ENCODE measurements at regions not wholly inside any gene's neighbourhood (a gene's known extent, or its start where the extent isn't known, plus 50 kb on each side); places are given as distances from the start of the nearest gene placed in this dataset.
"Not testable (repeated sequence)": the region's sequence is repeated elsewhere in the genome, so short reads cannot be mapped to it uniquely, and the experiment has no call there.

DNA sequence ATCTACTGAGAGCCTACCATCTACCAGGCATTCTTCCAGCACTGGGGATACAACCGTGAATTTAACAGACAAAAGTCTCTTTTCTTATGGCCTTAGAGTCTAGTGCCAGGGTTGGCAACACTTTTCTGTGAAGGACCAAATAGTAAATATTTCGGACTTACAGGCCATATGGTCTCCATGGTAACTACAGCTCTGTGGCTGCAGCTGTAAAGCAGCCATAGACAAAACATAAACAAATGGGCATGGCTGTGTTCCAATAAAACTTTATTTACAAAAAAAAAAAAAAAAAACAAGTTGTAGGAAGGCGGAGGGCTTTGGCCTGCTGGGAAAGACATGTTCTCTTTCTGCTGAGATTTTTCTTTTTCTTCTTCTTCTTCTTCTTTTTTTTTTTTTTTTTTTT is 98.7 kb downstream of the ABCC12 start:
- no peak for DNase-seq (ENCODE audit: low read depth in 4 of 4, low spot score in 1 of 4)

DNA sequence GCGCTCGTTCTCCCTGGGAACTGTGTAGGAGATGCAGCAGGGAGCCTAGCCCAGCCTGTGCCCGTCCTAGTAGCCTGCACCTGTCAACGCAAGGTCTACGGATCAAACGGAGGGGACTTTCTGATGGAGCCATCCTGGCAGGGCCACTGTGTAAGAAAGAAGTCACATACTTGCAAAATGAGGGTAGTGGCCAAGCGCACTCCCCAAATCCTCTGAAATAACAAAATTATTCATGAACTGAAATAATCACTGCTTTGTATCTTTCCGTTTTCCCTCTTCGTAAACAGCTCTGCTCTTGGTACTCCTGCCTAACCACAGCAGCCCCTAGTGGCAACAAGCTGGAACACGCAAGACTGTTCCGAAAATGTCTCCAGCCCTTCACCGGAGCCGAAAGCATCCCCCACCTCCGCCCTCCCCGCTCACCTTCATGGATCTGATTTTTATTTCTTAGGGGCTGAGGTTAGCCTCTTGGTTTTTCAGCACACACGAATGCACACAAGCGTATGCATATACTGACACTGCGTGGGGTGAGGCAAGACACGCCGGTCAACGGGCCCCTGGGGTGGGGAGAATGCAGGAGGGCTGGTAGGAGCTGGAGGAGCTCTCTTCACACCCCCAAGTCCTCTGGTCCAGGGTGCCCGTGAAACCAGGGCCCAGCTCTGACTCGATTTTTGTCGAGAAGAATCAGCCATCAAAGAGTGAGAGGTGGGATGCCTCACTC is 100.8 kb downstream of the ABCC12 start:
- DNase-seq (ENCODE audit: low read depth in 4 of 4, low spot score in 1 of 4), result peak in 1 of 4 experiments; percentile 4

DNA sequence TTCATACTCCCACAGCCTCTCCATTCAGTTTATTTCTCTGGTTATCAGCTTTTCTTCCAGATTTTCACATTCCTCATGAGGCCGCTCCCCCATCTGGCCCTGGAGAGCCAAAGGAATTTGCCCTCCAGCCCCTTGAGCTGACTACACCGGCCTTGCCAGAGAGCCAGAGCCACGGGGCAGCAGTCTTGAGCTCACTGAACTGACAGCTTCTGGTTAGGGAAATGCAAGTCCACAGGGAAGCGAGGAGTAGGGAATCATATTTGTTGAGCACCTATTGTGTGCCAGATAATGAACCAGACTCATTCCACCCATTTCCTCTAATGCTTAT is 102.4 kb downstream of the ABCC12 start:
- no peak for DNase-seq (ENCODE audit: low read depth in 4 of 4, low spot score in 1 of 4)

DNA sequence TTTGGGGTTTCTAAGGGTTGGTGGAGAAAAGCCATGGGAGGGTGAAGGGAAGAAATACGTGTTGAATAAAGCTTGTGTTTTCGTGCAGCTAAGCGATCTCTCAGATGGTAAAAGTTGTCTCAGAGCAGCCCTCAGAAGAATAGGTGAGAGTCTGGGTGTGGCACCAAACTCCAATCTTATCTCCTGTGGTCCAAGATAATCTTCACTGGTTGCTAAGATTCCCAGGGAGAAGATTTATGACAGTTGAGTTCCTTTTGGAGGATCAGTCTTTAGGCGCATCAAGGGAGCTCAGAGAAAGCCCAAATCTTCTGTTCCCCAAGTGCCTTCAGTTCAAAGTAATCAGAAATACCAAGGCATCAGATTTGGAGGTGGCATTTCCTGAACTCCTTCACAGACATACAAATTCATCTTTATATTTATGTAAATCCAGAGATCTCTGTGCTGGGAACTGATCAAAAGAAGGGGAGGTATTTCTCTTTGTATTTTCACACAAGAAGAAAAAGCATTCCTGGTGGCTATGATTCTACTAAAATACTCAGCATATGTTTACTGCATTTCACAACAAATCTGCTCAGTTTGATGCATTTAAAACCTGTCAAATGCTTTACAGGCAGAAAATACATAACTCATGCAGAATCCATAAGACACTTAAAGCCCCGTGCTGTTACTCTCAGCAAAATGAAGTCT is 102.9 kb downstream of the ABCC12 start:
- no peak for DNase-seq (ENCODE audit: low read depth in 4 of 4, low spot score in 1 of 4)

GRCh38 chr16:48050871-48051270 is 104.9 kb downstream of the ABCC12 start:
- DNase-seq (ENCODE audit: low read depth in 4 of 4, low spot score in 1 of 4), result no peak

DNA sequence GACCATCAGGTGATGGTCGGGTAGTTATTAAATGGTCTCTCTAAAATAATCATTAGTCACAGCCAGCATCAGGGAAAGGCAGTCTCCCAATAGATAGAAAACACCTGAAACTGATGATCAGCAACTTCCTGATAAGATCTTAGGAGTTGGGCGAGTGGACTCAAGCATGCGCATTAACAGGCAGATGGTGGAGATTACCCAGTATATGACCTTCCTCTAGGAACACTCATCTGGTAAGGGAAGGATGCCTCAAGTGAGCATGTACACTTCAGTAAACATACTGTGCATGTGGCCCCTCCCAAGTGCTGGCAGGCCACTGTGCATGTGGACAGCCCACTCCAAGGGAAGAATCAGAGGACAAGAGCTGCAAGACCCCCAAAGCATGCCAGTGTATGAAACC is 105.9 kb downstream of the ABCC12 start:
- no peak for DNase-seq (ENCODE audit: low read depth in 4 of 4, low spot score in 1 of 4)

DNA sequence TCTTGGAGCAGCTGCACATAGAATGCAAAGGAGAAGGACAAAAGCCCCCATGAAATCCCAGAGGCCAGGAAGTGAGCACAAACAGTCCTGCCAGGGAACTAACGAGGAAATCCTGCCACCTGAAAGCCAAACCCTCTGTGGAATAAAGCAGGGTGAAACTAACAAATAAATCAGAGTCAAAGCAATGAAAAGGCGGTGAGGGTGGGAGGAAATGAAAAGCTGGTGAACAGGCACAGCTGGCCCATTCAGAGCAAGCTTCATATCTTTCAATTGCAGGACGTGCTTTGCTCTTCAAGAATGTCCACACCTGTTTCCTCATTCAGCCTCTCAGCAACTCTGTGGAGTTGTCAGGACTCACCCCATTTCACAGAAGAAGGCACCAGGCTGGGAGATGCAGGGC is 108.1 kb downstream of the ABCC12 start:
- DNase-seq (ENCODE audit: low read depth in 4 of 4, low spot score in 1 of 4), result no peak

GRCh38 chr16:48047241-48047640 is 108.6 kb downstream of the ABCC12 start:
- no peak for DNase-seq (ENCODE audit: low read depth in 4 of 4, low spot score in 1 of 4)

- DNase-seq (ENCODE audit: low read depth in 4 of 4, low spot score in 1 of 4), result no peak
Observed at GRCh38 chr16:48044117-48044516, 111.7 kb downstream of the ABCC12 start.

DNA sequence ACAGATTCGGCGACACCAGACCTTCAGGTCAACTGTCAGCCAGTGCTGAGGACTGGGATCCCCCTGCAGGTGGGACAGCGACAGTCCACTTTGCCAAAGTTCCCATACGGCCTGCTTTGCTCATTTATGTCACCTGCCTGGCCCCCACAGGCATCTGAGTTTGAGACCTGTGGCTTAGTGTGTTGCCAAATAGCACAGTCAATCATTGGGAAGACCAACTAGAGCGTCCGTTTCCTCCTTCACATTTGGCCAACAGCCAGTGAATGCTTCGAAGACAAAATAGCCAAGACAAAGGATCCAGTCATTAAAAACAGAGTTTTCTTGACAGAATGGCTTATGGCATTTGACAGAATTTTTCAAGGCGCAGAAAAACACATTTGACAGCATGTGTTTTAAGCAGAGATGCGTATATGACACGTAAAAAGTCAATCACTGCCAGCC is 113.8 kb downstream of the ABCC12 start:
- no peak for DNase-seq (ENCODE audit: low read depth in 4 of 4, low spot score in 1 of 4)

- no peak for DNase-seq (ENCODE audit: low read depth in 4 of 4, low spot score in 1 of 4)
Observed at GRCh38 chr16:48035142-48035541, 120.7 kb downstream of the ABCC12 start.

- no peak for DNase-seq (ENCODE audit: low read depth in 4 of 4, low spot score in 1 of 4)
Observed at GRCh38 chr16:48030926-48031325, 124.9 kb downstream of the ABCC12 start.

DNA sequence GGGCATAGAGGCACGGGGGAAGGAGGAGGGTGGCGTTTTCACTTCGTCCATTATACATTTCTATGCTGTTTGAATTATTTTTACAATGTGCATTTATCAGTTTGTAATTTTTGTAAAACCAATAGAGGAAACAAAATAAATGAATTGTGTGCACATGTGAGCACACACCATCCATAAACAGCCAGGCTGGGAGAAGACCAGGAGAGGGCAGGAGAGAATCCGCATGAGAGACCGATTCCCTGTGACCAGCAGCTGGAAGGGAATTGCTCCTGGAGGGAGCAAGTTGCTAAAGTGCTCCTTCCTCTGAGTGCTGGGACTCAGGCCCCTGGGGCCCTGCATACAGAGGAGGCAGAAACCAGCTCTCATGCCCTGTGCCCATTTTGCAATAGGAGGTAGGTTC is 126.0 kb downstream of the ABCC12 start:
- no peak for DNase-seq (ENCODE audit: low read depth in 4 of 4, low spot score in 1 of 4)

DNA sequence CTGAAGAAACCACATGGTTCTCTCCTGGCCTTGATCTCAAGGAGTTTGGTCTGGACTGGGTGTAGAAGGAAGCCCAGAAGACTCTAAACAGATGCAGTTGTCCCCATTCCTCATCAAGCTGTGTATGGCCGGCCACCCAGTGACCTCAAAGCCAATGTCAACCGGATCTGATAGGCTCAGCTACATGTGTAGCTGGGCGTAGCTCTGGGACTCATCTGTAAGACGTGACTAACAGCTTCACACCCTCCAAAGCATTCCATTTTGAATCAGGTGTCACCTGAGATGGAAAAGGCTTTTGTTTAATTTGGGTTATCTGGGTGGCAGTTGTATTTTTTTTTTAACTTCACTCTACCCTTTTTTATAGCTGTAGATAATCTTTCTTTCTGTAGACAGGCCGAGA is 130.4 kb downstream of the ABCC12 start:
- DNase-seq (ENCODE audit: low read depth in 4 of 4, low spot score in 1 of 4), result no peak

- no peak for DNase-seq (ENCODE audit: low read depth in 4 of 4, low spot score in 1 of 4)
Observed at GRCh38 chr16:48024042-48024441, 131.8 kb downstream of the ABCC12 start.

DNA sequence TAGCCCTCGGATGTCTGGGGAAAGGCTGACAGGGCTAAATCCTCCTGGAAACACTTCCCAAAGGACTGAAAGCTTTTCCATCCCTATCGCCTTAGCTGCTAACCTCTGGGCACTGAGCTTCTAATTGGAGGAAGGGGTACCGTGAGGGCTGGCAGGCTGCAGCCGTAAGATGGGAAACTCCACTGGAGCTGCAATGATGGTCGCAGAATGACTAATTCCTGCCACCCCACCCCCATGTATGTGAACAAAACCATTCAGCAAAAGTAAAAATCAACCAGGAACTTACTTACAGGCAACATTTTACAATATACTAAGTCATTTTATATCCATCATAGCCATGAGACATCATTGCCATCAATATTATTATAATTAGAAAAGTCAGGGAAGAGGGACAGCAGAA is 133.3 kb downstream of the ABCC12 start:
- DNase-seq (ENCODE audit: low read depth in 4 of 4, low spot score in 1 of 4), result no peak

- DNase-seq (ENCODE audit: low read depth in 4 of 4, low spot score in 1 of 4), result not testable (repeated sequence)
Observed at GRCh38 chr16:48020617-48021016, 135.2 kb downstream of the ABCC12 start.

DNA sequence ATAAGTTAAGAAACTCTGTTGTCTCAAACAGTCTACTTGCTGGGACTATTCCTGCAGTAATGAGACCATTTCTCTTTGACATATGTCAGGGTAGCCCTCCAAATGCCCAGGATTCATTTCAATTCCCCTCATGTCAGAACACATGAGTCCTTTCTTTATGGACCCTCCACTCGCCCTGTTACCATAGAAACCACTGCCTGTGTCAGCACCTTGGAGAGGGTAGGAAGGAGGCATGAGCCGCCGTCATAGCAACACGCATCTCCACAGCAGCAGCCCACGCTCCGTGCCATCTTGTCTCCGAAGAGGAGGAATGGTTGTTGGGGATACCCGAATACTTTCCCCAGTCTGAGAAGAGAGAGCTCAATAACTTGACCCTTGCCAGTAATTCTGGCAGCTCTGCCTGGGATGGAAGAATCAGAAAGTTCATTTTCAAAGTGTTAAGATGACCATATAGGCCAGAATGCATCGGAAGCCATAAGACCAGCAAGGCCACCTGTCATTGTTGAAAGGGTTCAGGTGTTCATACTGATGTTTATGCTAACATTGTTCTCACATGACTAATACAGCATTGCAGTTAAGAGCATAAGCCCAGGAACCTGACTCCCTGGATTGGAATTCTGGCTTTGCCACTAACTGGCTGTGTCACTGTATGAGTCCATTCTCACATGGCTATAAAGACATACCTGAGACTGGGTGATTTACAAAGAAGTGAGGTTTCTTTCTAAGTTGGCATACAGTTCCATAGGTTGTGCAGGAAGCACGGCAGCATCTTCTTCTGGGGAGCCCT is 141.3 kb downstream of the ABCC12 start:
- DNase-seq (ENCODE audit: low read depth in 4 of 4, low spot score in 1 of 4), result no peak

DNA sequence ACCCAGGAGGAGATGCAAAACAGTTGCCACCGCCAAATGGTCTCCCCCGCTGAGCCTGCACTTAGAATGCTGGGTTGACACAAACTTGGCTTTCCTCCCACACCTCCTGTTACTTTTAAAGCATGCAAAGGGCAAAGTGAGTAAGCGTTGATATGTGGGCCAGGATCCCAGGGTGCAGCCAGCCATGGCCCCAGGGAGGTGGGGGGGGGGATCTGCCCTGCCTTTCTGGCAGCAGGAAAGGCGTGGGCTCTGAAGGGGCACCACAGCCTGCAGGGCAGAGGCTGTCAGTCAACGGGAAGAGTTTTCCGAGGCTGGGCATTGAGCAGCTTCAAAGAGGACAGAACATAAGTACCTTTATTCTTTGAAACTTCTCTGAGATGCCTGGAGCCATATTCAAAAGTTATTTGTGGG is 142.3 kb downstream of the ABCC12 start:
- no peak for DNase-seq (ENCODE audit: low read depth in 4 of 4, low spot score in 1 of 4)

DNA sequence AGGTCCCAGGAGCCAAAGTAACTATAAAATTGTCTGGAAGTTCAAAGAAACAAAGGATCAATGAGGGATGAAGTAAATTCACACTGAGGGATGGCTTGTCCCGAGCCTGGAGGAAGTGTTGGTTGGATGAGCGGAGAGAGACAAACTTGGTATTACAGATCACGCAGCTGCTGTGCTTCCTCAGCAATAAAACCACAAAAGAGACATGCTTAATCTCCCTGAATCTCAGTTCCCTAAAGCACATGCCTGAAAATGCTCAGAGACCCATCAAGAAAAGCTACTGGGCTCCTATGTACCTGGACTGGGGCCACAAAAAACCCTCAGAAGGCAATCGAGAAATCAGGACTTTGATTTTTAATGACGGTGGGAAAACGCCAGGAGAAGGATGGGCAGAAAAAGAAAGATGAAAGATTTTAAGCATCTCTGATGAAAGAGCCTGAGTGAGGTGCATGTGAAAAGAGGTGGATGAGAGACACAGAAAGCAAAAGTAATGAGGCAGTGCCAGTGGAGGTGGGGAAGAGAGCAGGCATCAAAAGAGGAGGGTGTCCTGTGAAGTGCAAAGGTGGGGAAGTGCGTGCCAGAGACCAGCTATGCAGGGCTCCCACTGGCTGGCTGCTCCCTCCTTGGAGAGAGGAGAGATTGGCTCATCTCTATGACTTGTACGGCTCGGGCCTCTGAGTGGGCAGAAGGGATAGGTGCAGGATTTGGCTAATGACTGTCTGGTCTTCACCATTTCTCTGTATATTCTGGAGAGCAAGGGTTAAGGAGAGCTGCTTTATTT is 143.7 kb downstream of the ABCC12 start:
- no peak for DNase-seq (ENCODE audit: low read depth in 4 of 4, low spot score in 1 of 4)

- no peak for DNase-seq (ENCODE audit: low read depth in 4 of 4, low spot score in 1 of 4)
Observed at GRCh38 chr16:48011466-48011865, 144.3 kb downstream of the ABCC12 start.
